SW 1271 (cell line): ENCODE measurements at regions not wholly inside any gene's neighbourhood (a gene's known extent, or its start where the extent isn't known, plus 50 kb on each side); places are given as distances from the start of the nearest gene placed in this dataset.

ENCODE experiments used
- DNase-seq, 2 experiments: peaks; one replicate each; lab custom pipeline; 2025; lab: John Stamatoyannopoulos, UW

GRCh38 chr1:195075973-195076372 is 1532.3 kb downstream of the KCNT2 start:
- DNase-seq, result no peak

GRCh38 chr1:195071461-195071860 is 1536.8 kb downstream of the KCNT2 start:
- DNase-seq, result no peak

GRCh38 chr1:195065437-195065836 is 1542.8 kb downstream of the KCNT2 start:
- no peak for DNase-seq

GRCh38 chr1:195064358-195064757 is 1543.9 kb downstream of the KCNT2 start:
- DNase-seq, result no peak

GRCh38 chr1:195054217-195054687 is 1554.0 kb downstream of the KCNT2 start:
- DNase-seq, result no peak

GRCh38 chr1:195053478-195053877 is 1554.8 kb downstream of the KCNT2 start:
- no peak for DNase-seq

- no peak for DNase-seq
Observed at GRCh38 chr1:195047772-195048171, 1560.5 kb downstream of the KCNT2 start.

- no peak for DNase-seq
Observed at GRCh38 chr1:195045072-195045471, 1563.2 kb downstream of the KCNT2 start.

GRCh38 chr1:195030793-195031192 is 1577.4 kb downstream of the KCNT2 start:
- DNase-seq, result no peak

GRCh38 chr1:195026792-195027191 is 1581.4 kb downstream of the KCNT2 start:
- no peak for DNase-seq

- DNase-seq, result no peak
Observed at GRCh38 chr1:195019385-195019784, 1588.9 kb downstream of the KCNT2 start.

- no peak for DNase-seq
Observed at GRCh38 chr1:195012995-195013394, 1595.2 kb downstream of the KCNT2 start.

- DNase-seq, result no peak
Observed at GRCh38 chr1:195005338-195005737, 1602.9 kb downstream of the KCNT2 start.

- DNase-seq, result no peak
Observed at GRCh38 chr1:194990483-194990882, 1617.8 kb downstream of the KCNT2 start.

- DNase-seq, result peak in 1 of 2 experiments; percentile 4
Observed at GRCh38 chr1:194975913-194976312, 1632.3 kb downstream of the KCNT2 start.

- DNase-seq, result no peak
Observed at GRCh38 chr1:194968916-194969315, 1639.3 kb downstream of the KCNT2 start.

GRCh38 chr1:194959795-194960194 is 1648.4 kb downstream of the KCNT2 start:
- DNase-seq, result no peak

GRCh38 chr1:194952171-194952570 is 1656.1 kb downstream of the KCNT2 start:
- DNase-seq, result no peak

- DNase-seq, result no peak
Observed at GRCh38 chr1:194950584-194950983, 1657.7 kb downstream of the KCNT2 start.

- DNase-seq, result no peak
Observed at GRCh38 chr1:194940336-194941030, 1667.8 kb downstream of the KCNT2 start.

- no peak for DNase-seq
Observed at GRCh38 chr1:194935864-194936263, 1672.4 kb downstream of the KCNT2 start.

- no peak for DNase-seq
Observed at GRCh38 chr1:194931166-194931565, 1677.1 kb downstream of the KCNT2 start.

GRCh38 chr1:194930132-194930531 is 1678.1 kb downstream of the KCNT2 start:
- no peak for DNase-seq

GRCh38 chr1:194929357-194929756 is 1678.9 kb downstream of the KCNT2 start:
- DNase-seq, result no peak
